Gastrocnemius medialis (tissue), 4 donors: ENCODE measurements at regions not wholly inside any gene's neighbourhood (a gene's known extent, or its start where the extent isn't known, plus 50 kb on each side); places are given as distances from the start of the nearest gene placed in this dataset.
"Not testable (repeated sequence)": the region's sequence is repeated elsewhere in the genome, so short reads cannot be mapped to it uniquely, and the experiment has no call there.

Source experiments
- ATAC-seq, 2 donors: fragments of 150-250 bp; one replicate each; pipeline ENCODE4 v1.9.1; 2016
- DNase-seq, 2 donors: peaks; one replicate each; pipeline ENCODE4 v3.0.0-alpha.2; 2019
- H3K27ac ChIP-seq, 4 donors: fragments of 200-600 bp; sonication (generic); 1 replicate in 1 of 4; 2 replicates in 3 of 4; pipeline ENCODE4 v1.5.1; 2016 to 2018; ENCODE audit warnings: mild to moderate bottlenecking in 2 of 4, moderate library complexity in 1 of 4
- H3K27me3 ChIP-seq, 3 donors: fragments of 200-600 bp; sonication (generic) in 2 of 3; 1 replicate in 1 of 3; 2 replicates in 2 of 3; pipeline versions ENCODE4 v1.5.1 to v1.6.0; 2016 to 2019; ENCODE audit warnings: mild to moderate bottlenecking in 1 of 3, moderate library complexity in 1 of 3
- H3K36me3 ChIP-seq, 2 donors: fragments of 200-600 bp; sonication (generic) in 1 of 2; one replicate each; pipeline ENCODE4 v1.5.1; 2017 to 2018
- H3K4me1 ChIP-seq, 2 donors: fragments of 200-600 bp; sonication (generic) in 1 of 2; one replicate each; pipeline ENCODE4 v1.5.1; 2016 to 2017; ENCODE audit warnings: mild to moderate bottlenecking in 2 of 2
- H3K4me3 ChIP-seq, 4 donors: fragments of 200-600 bp; sonication (generic) in 3 of 4; 1 replicate in 1 of 4; 2 replicates in 3 of 4; pipeline ENCODE4 v1.5.1; 2016 to 2019; ENCODE audit warnings: mild to moderate bottlenecking in 2 of 4
- H3K9me3 ChIP-seq, 3 donors: fragments of 200-600 bp; sonication (generic) in 2 of 3; 1 replicate in 1 of 3; 2 replicates in 2 of 3; pipeline ENCODE4 v1.5.1; 2016 to 2019
- CTCF ChIP-seq, 5 experiments: fragments of 450-650 bp in 3 of 5; fragments of 200-600 bp in 2 of 5; sonication (generic) in 2 of 5; IDR thresholded peaks in 4 of 5; conservative IDR thresholded peaks in 1 of 5; 1 replicate in 4 of 5; 2 replicates in 1 of 5; pipeline ENCODE4 v1.5.1; 2016 to 2019; ENCODE audit warnings: antibody characterized with exemption in 5 of 5, mild to moderate bottlenecking in 3 of 5, moderate library complexity in 3 of 5
- POLR2A ChIP-seq, 2 donors: fragments of 450-650 bp; IDR thresholded peaks; one replicate each; pipeline ENCODE4 v1.6.1; 2017; ENCODE audit warnings: antibody characterized with exemption in 2 of 2, mild to moderate bottlenecking in 2 of 2, moderate library complexity in 2 of 2
- in situ Hi-C, 4 donors: fragments of 200-750 bp; cut with MboI; loops; one replicate each; pipeline versions ENCODE4 v1.15.0 to v1.8.0; 2017; ENCODE audit warnings: low sequenced_read_pairs in 4 of 4
- intact Hi-C: fragments of 100-400 bp; cut with DNase I; formaldehyde crosslinking; loops from one replicate; pipeline ENCODE4 v1.15.1; 2023; ENCODE audit warnings: low total_unique reads

GRCh38 chr3:80618295-80619256, 850.8 kb upstream of the ROBO1 start:
- in situ Hi-C loops, result no loop called here
- H3K4me3 ChIP-seq, result no peak overlapping the region
- H3K9me3 ChIP-seq, result no peaks in the 10 kb centered on the region
- DNase-seq (no peak), ATAC-seq (no peak)
- intact Hi-C loops, result no loop called here
- no peak for TF ChIP-seq POLR2A (IDR thresholded peaks at IDR 0.05)
- no peak for TF ChIP-seq CTCF (IDR thresholded peaks at IDR 0.05 in 4 of 5, conservative IDR thresholded peaks at IDR 0.05 in 1 of 5)
- H3K4me1 ChIP-seq, result no peaks in the 10 kb centered on the region
- H3K27ac ChIP-seq, result no peak overlapping the region
- H3K36me3 ChIP-seq, result no peaks in the 10 kb centered on the region
- no peaks in the 10 kb centered on the region for H3K27me3 ChIP-seq

GRCh38 chr3:80612366-80612765, 844.6 kb upstream of the ROBO1 start:
- ATAC-seq (no peak), DNase-seq (no peak)
- Histone ChIP-seq H3K9me3 (no peaks in the 10 kb centered on the region), H3K4me1 (no peaks in the 10 kb centered on the region), H3K27me3 (no peaks in the 10 kb centered on the region), H3K27ac (no peak overlapping the region), H3K4me3 (no peak overlapping the region), H3K36me3 (no peaks in the 10 kb centered on the region)
- intact Hi-C loops (no loop called here), in situ Hi-C loops (no loop called here)
- TF ChIP-seq POLR2A (IDR thresholded peaks at IDR 0.05), result no peak
- TF ChIP-seq CTCF (IDR thresholded peaks at IDR 0.05 in 4 of 5, conservative IDR thresholded peaks at IDR 0.05 in 1 of 5), result no peak

GRCh38 chr3:80608072-80608471, 840.3 kb upstream of the ROBO1 start:
- H3K27me3 ChIP-seq, H3K4me3 ChIP-seq, in situ Hi-C loops, ATAC-seq, H3K36me3 ChIP-seq, H3K9me3 ChIP-seq, H3K4me1 ChIP-seq, H3K27ac ChIP-seq, DNase-seq, intact Hi-C loops: not testable (repeated sequence)

GRCh38 chr3:80606073-80606472, 838.3 kb upstream of the ROBO1 start:
- in situ Hi-C loops (no loop called here), intact Hi-C loops (no loop called here)
- no peak for DNase-seq
- Histone ChIP-seq H3K4me3 (no peak overlapping the region), H3K9me3 (no peaks in the 10 kb centered on the region), H3K27me3 (no peaks in the 10 kb centered on the region), H3K27ac (no peak overlapping the region), H3K4me1 (no peaks in the 10 kb centered on the region), H3K36me3 (no peaks in the 10 kb centered on the region)
- ATAC-seq, result no peak
- no peak for TF ChIP-seq POLR2A (IDR thresholded peaks at IDR 0.05)
- TF ChIP-seq CTCF (IDR thresholded peaks at IDR 0.05 in 4 of 5, conservative IDR thresholded peaks at IDR 0.05 in 1 of 5), result no peak

GRCh38 chr3:80601479-80601878, 833.7 kb upstream of the ROBO1 start:
- ATAC-seq, result no peak
- H3K36me3 ChIP-seq, result no peaks in the 10 kb centered on the region

More at GRCh38 chr3:80601479-80601878, 833.7 kb upstream of the ROBO1 start:
- TF ChIP-seq POLR2A (IDR thresholded peaks at IDR 0.05), result no peak
- no peak for TF ChIP-seq CTCF (IDR thresholded peaks at IDR 0.05 in 4 of 5, conservative IDR thresholded peaks at IDR 0.05 in 1 of 5)
- in situ Hi-C loops (no loop called here), intact Hi-C loops (no loop called here)
- DNase-seq, result no peak
- no peak overlapping the region for H3K4me3 ChIP-seq
- H3K4me1 ChIP-seq, result no peaks in the 10 kb centered on the region
- no peaks in the 10 kb centered on the region for H3K27me3 ChIP-seq
- no peaks in the 10 kb centered on the region for H3K9me3 ChIP-seq
- H3K27ac ChIP-seq, result no peak overlapping the region
